ENCODE measurements at regions not wholly inside any gene's neighbourhood (a gene's known extent, or its start where the extent isn't known, plus 50 kb on each side); places are given as distances from the start of the nearest gene placed in this dataset.
"Not testable (repeated sequence)": the region's sequence is repeated elsewhere in the genome, so short reads cannot be mapped to it uniquely, and the experiment has no call there.

- DNase-seq: no peak
These were observed 307.2 kb upstream of the CNTN3 start for GRCh38 chr3:74921676-74922075.

DNA sequence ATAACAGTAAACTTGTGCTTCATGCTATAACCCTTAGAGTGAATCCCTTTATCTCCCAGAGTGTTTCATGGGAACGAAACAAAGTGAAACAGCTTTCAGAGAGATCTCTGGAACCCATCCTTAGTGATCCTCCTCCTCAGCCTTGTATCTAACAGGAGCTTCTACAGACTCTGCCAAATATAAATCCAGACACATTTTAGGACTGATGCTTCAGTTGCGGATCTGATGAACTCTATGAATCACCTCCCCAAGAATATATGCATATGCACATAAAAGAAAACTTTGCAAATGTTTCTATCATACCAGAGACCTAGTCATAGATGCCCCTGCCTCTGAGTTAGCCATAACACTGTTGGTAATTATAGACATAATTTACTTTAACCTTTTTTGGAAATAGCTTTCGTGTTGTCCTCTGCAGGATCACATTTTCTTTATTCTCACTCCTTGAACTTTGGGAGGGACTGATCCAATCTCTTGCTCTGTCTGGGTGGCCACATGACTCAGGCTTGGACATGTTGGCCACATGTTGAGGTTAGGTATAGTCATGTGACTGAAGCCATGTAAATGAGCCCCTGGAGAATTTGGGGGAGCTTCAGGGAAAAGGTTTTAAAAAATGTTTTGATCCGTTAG is 306.4 kb upstream of the CNTN3 start:
- DNase-seq: no peak

DNA sequence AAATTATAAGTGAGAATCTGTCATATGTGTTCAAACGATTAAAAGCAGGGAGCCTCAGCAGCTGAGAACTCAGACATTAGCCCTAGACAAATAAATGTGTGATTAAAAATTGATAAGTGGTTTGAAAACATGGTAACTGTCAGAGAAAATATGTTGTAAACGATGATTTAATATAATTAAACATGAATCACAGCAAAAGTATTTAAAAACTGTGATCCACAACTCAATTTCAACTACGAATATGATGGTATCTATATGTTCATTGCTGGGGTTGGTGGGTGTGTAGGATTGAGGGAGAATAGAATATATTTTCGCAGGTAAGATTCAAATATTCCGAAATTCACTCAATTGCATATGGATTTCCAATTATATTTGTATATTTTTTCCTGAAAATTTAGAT is 302.2 kb upstream of the CNTN3 start:
- no peak for DNase-seq

- DNase-seq: no peak
These were observed 291.7 kb upstream of the CNTN3 start for GRCh38 chr3:74906181-74906580.

DNA sequence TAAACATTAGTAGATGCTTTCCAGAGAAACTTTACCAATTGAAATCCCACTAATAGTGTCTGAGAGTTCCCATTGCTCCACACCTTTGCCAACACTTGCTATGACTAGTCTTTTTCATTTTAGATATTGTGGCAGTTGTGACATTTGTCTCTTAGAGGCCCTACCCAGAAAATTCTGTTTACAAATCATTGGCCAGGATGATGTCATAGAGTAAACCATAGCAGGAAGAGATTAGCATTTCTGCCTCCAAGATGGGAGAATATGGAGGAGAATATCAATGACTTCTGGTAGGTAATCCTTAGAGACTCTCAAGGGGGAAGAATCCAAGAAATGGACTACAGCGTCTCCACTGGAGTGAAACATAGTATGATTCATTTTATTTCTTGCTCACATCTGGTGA is 291.0 kb upstream of the CNTN3 start:
- no peak for DNase-seq

DNA sequence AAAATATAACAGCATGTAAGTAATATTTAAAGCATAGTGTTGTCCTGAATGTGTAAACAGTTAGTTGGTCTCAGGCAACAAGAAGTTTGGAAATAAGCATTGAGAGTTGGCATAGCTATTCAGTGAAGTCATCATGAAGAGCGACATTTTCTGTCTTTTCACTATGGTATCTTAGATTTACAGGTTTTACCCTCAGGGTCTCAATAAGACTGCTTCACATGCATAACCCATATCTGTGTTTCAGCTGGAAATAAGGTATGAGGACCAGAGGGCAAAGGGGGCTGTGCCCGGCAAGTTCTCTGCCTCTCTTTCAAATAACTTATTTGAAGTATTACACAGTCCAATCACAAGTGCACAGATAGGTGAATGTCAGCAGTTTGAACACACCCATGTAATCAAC is 290.2 kb upstream of the CNTN3 start:
- no peak for DNase-seq

GRCh38 chr3:74899796-74900516 is 285.5 kb upstream of the CNTN3 start:
- not testable (repeated sequence) for DNase-seq

GRCh38 chr3:74897006-74897405 is 282.5 kb upstream of the CNTN3 start:
- DNase-seq: no peak

DNA sequence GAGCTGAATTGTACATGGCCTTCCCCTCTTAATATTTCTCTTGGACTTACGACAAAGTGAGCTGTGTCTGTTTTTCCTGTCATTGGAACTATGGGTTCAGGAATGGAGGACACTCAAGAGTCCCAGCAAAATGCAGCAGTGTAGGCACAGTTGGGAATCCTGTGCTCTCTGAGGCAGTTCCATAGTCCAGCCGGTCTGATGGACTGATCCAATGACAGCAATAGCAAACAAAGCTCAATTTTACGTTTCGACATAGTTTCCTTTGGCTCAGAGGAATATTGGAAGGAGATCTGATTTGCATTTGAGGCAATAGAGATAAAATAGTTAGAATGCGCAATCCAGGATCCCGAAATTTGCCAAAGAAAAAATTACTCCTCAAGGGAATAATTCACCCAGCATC is 276.9 kb upstream of the CNTN3 start:
- DNase-seq: no peak

DNA sequence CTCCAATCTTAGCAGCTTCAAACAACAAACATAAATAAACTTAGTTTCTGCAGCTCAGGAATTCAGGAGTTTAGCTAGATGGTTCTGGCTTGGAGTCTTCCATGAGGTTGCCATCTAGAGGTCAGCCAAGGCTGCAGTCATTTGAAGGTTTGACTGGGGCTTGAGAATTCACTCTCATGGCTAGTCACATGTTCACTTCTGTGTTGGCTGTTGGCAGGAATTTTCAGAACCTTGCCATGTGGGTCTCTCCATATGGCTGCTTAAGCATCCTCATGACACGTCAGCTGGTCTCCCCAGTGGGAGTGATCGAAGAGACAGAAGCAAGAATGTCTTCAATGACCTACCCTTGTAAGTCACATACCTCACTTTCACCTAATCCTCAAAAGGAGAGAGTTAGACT is 269.2 kb upstream of the CNTN3 start:
- DNase-seq: no peak

DNA sequence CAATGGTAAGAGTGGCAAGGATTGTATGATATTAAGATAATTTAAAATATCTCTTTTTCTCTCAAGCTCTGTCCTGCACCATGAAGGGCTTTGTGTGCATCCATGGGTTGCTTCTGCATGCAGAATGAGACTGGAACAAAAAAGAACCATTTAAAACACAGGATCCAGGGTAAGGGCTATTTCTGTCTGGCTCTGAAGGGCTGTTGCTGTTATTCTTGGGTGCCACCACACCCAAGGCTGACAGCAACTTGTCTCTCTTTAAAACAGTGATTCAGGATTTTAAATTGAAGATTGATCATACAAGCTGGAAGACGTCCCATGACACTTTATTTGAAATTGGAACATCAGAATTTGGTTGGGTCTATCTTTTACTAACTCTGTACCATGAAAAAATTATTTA is 268.8 kb upstream of the CNTN3 start:
- no peak for DNase-seq

DNA sequence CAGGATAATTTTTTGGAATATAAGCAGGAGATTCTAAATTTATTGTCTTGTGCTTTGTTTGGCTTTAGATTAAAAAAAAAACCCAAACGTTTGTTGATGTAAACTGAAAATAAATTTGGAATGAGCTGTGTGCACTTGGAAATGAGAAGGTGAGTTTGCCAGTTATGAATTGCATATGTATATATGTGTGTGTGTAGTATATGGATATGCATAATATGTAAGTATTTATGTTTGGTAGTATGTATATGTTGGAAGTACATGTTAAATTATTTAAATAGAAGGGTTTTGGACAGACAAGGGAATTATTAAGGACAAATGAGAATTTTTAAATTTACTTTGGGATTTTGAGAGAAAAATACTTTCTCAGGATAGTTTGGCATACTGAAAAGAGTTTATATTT is 265.8 kb upstream of the CNTN3 start:
- DNase-seq: no peak

- no peak for DNase-seq
These were observed 252.0 kb upstream of the CNTN3 start for GRCh38 chr3:74866357-74867030.

- DNase-seq: no peak
These were observed 248.0 kb upstream of the CNTN3 start for GRCh38 chr3:74862476-74862875.

DNA sequence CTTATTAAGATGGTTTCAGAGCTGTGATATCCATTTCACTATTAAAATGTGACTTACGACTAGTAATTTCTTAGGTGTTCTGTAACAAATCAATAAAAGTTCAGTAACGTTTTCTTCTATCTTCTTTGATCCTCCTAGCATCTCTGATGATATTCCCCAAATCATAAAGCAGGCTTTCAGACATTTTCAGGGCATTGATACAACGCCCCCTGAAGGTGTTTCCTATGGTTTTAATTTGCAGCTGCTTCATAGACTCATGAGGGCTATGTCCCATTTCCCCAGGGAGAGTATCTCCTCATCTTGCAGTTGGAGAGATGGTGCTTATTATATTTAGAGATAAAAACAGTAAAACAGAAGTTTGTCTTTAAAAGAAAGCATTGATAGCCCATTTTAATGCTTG is 246.8 kb upstream of the CNTN3 start:
- DNase-seq: no peak

DNA sequence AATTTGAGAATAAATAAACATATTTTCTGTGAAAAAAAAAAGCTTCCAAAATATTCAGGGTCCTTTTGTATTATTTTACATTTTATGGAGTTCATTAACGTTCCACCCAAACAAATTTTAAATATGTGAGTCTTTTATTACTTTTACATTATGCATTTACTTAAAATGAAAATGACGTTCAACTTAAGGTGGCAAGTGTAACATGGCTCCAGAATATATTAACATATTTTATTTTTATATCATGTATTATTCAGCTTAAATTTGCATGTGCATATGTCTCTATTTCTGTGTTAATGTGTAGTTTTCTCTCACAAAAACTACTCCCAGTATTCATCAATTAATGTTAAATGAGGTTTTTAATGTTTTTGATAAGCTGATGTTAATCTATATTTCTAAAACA is 243.6 kb upstream of the CNTN3 start:
- no peak for DNase-seq

- no peak for DNase-seq
These were observed 235.9 kb upstream of the CNTN3 start for GRCh38 chr3:74850381-74850780.

DNA sequence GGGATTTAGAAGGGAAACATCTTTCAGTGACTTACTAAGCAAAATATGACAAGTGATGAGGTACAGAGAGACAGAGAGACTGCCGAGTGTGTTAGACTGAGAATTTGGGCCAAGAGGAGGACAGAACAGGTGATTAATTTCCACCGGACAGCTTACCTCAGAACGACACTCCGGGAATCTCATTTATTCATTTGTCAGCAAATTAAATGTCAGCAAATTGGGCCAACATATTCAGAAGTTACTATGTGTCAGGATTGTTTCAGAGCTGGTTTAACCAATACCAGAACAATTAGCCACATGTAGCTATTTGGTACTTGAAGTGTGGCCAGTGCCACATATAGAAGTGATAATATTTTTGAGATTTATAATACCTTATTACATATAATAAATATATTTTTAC is 232.6 kb upstream of the CNTN3 start:
- no peak for DNase-seq

DNA sequence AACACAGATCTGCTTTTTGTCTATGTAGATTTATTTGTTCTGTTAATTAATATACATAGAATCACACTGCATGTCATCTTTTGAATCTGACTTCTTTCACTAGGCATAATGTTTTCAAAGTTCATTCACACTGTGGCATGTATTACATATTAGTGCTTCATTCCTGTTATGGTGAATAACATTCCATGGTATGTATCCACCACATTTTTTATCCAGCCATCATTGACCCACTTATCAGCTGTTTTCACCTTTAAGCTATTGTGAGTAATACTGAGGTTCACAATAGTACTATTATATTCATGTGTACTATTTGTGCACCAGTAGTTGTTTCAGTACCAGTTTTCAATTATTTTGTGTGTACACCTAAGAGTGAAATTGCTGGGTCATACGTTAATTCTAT is 230.6 kb upstream of the CNTN3 start:
- DNase-seq: no peak

DNA sequence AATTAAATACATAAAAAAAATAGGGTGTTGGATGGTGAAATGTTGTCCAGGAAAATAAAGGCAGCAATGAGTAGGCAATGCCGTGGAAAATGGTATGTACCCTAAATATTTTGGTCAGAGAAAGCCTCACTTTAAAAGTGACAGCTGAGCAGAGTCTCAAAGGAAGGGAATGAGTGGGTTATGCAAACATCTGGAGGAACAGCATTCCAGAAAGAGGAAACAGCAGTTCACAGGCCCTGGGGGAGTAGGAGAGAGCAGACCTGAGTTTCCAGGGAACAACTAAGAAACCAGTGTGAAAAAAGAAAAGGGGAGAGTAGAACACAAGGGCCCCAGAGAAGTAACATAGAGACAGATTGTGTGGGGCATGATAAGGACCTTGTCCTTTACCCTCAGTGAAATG is 230.0 kb upstream of the CNTN3 start:
- no peak for DNase-seq

DNA sequence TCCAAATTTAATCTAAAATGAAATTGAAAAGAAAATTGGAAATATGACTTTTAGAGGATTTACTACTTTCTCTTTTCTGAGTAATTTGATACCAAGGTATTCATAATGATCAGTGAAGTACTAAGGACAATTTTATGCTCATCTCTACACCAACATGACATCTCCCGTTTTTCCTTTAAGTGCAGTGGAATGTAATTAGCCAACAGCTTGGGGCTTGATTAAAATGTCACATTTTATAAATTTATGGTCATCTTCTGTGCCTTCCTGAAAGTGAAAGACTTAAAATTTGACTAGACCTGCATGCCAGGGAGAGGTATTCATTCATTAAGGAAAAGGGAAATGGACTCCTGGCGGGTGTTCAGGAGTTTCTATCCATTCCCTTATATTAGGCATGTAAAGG is 228.2 kb upstream of the CNTN3 start:
- DNase-seq: no peak

GRCh38 chr3:74842141-74842540 is 227.7 kb upstream of the CNTN3 start:
- no peak for DNase-seq

DNA sequence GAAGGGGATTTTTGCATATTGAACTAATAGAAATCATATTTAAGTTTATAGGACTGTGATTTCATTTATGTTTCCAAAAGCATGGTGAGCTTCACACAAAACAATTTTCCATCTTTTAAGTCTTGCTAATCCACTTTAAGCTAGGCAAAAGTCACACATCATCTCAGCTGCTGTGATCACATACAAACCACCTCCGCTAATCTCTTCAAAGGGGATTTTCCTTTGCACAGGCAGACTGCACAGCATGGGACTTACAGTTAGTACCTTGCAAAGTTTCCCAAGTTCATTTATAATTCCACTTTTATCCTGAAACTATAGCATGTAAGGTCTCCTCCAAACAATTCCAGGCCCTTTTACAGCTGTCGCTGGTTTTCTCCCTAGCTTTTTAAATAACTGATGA is 225.1 kb upstream of the CNTN3 start:
- no peak for DNase-seq

- DNase-seq: no peak
These were observed 218.5 kb upstream of the CNTN3 start for GRCh38 chr3:74832925-74833324.

- not testable (repeated sequence) for DNase-seq
These were observed 216.4 kb upstream of the CNTN3 start for GRCh38 chr3:74830845-74831244.
